SK-N-SH (cell line): ENCODE measurements at regions not wholly inside any gene's neighbourhood (a gene's known extent, or its start where the extent isn't known, plus 50 kb on each side); places are given as distances from the start of the nearest gene placed in this dataset.

Experiments used
- CTCF ChIA-PET: fragments of 300-600, 350-600 bp; formaldehyde crosslinking; extraction: SDS; loops from one replicate; lab custom pipeline; 2021; lab: Yijun Ruan, JAX
- POLR2A ChIA-PET: fragments of 350-600 bp; sonication (Branson Sonifier 250); formaldehyde crosslinking; extraction: SDS; loops from one replicate; lab custom pipeline; 2020; ENCODE audit warnings: antibody characterized with exemption, inconsistent platforms; lab: Yijun Ruan, JAX
- DNase-seq: peaks from one replicate; pipeline ENCODE4 v3.0.0; 2012
- H2AFZ ChIP-seq: fragments of 200-600 bp; sonication (generic); 2 replicates; pipeline ENCODE4 v1.8.1; 2016; ENCODE audit warnings: antibody characterized with exemption, mild to moderate bottlenecking, low read depth
- H3F3A ChIP-seq: fragments of 200-600 bp; sonication (generic); replicated peaks from 2 replicates; pipeline ENCODE3; 2016; ENCODE audit warnings: antibody characterized with exemption, mild to moderate bottlenecking; ENCODE audit not compliant: insufficient read depth
- H3K27ac ChIP-seq, 2 experiments: fragments of 200-500 bp in 1 of 2; fragments of 200-600 bp in 1 of 2; sonication (Bioruptor generic) in 1 of 2; sonication (generic), shearing (Covaris generic) in 1 of 2; 2 replicates each; pipeline versions ENCODE4 v1.5.1 to v1.6.1; 2014 to 2016; ENCODE audit warnings: low read depth in 2 of 2, inconsistent platforms in 1 of 2, low read length in 1 of 2, mild to moderate bottlenecking in 1 of 2, mixed read lengths in 1 of 2
- H3K27me3 ChIP-seq: fragments of 200-600 bp; sonication (generic), shearing (Covaris generic); 2 replicates; pipeline ENCODE4 v1.6.1; 2016; ENCODE audit warnings: mixed run types; ENCODE audit not compliant: insufficient read depth
- H3K36me3 ChIP-seq, 2 experiments: fragments of 200-500 bp in 1 of 2; fragments of 200-600 bp in 1 of 2; sonication (Bioruptor generic) in 1 of 2; sonication (generic) in 1 of 2; replicated peaks in 1 of 2; 2 replicates each; pipeline versions ENCODE3 to v1.5.1; 2014 to 2016; ENCODE audit warnings: low read length in 1 of 2, mild to moderate bottlenecking in 1 of 2; ENCODE audit not compliant: insufficient read depth in 2 of 2, control insufficient read depth in 1 of 2
- H3K4me1 ChIP-seq, 2 experiments: fragments of 200-500 bp in 1 of 2; fragments of 200-600 bp in 1 of 2; sonication (Bioruptor generic) in 1 of 2; sonication (generic), shearing (Covaris generic) in 1 of 2; 2 replicates each; pipeline versions ENCODE4 v1.5.1 to v1.6.1; 2014 to 2016; ENCODE audit warnings: low read depth in 1 of 2, low read length in 1 of 2, mixed run types in 1 of 2; ENCODE audit not compliant: insufficient read depth in 2 of 2, control insufficient read depth in 1 of 2
- H3K4me2 ChIP-seq: fragments of 200-600 bp; sonication (generic), shearing (Covaris generic); 2 replicates; pipeline ENCODE4 v1.6.1; 2017; ENCODE audit warnings: mixed run types
- H3K4me3 ChIP-seq, 2 experiments: fragments of 200-500 bp in 1 of 2; fragments of 200-600 bp in 1 of 2; sonication (Bioruptor generic) in 1 of 2; sonication (generic), shearing (Covaris generic) in 1 of 2; 2 replicates each; pipeline versions ENCODE4 v1.5.1 to v1.8.1; 2014 to 2016; ENCODE audit warnings: low read depth in 2 of 2, inconsistent platforms in 1 of 2, low read length in 1 of 2, mild to moderate bottlenecking in 1 of 2, mixed read lengths in 1 of 2, moderate library complexity in 1 of 2
- H3K79me2 ChIP-seq: fragments of 200-600 bp; sonication (generic); 2 replicates; pipeline ENCODE4 v1.8.1; 2017; ENCODE audit warnings: mild to moderate bottlenecking; ENCODE audit not compliant: insufficient read depth
- H3K9ac ChIP-seq: fragments of 200-600 bp; sonication (generic); 2 replicates; pipeline ENCODE4 v1.6.1; 2017; ENCODE audit warnings: mixed run types
- H3K9me2 ChIP-seq: fragments of 200-600 bp; sonication (generic); 2 replicates; pipeline ENCODE4 v1.6.1; 2017; ENCODE audit warnings: mixed run types
- H3K9me3 ChIP-seq: fragments of 200-600 bp; sonication (generic); 2 replicates; pipeline ENCODE4 v1.6.1; 2017; ENCODE audit warnings: mixed run types, mild to moderate bottlenecking, moderate library complexity
- H4K20me1 ChIP-seq: fragments of 200-600 bp; sonication (generic); 2 replicates; pipeline ENCODE4 v1.6.1; 2017; ENCODE audit warnings: mild to moderate bottlenecking, mixed run types; ENCODE audit not compliant: insufficient read depth
- ELF1 ChIP-seq: IDR thresholded peaks from 2 replicates; pipeline ENCODE4 v1.4.0; 2012
- FOXM1 ChIP-seq: IDR thresholded peaks from 2 replicates; pipeline ENCODE4 v1.4.0; 2012; ENCODE audit warnings: low read depth, mild to moderate bottlenecking
- GATA2 ChIP-seq: sonication (generic); formaldehyde crosslinking; IDR thresholded peaks from 2 replicates; pipeline ENCODE4 v1.5.0; 2020; ENCODE audit warnings: mild to moderate bottlenecking, missing genetic modification reagents
- MAX ChIP-seq: IDR thresholded peaks from 2 replicates; pipeline ENCODE4 v1.4.0; 2012; ENCODE audit warnings: low read depth
- MEF2A ChIP-seq: IDR thresholded peaks from 2 replicates; pipeline ENCODE4 v1.4.0; 2012; ENCODE audit warnings: low read depth, borderline replicate concordance
- MXI1 ChIP-seq: IDR thresholded peaks from 2 replicates; pipeline ENCODE4 v1.6.1; 2012; ENCODE audit warnings: mild to moderate bottlenecking, low read depth, low read length, improper control_type of control experiment
- NFIC ChIP-seq: IDR thresholded peaks from 2 replicates; pipeline ENCODE4 v1.4.0; 2012; ENCODE audit warnings: borderline replicate concordance
- NRF1 ChIP-seq: IDR thresholded peaks from 2 replicates; pipeline ENCODE4 v1.6.1; 2012; ENCODE audit warnings: low read depth, mild to moderate bottlenecking, low read length
- RAD21 ChIP-seq: IDR thresholded peaks from 2 replicates; pipeline ENCODE4 v1.6.1; 2012; ENCODE audit warnings: mild to moderate bottlenecking, low read length
- RCOR1 ChIP-seq: fragments of 150-350 bp; IDR thresholded peaks from 2 replicates; pipeline ENCODE4 v1.6.1; 2017; ENCODE audit warnings: antibody characterized with exemption, low read length
- RXRA ChIP-seq: IDR thresholded peaks from 2 replicates; pipeline ENCODE4 v1.4.0; 2012; ENCODE audit warnings: low read depth, mild to moderate bottlenecking, borderline replicate concordance
- SIN3A ChIP-seq: IDR thresholded peaks from 2 replicates; pipeline ENCODE4 v1.6.1; 2012; ENCODE audit warnings: low read depth, mild to moderate bottlenecking, low read length, moderate library complexity, borderline replicate concordance
- USF2 ChIP-seq: fragments of 150-350 bp; IDR thresholded peaks from 2 replicates; pipeline ENCODE4 v1.6.1; 2017; ENCODE audit warnings: antibody characterized with exemption, low read length, low read depth, borderline replicate concordance
- YY1 ChIP-seq: IDR thresholded peaks from 2 replicates; pipeline ENCODE4 v1.4.0; 2012; ENCODE audit warnings: low read depth, mild to moderate bottlenecking
- ZBTB33 ChIP-seq: IDR thresholded peaks from 2 replicates; pipeline ENCODE4 v1.4.0; 2012; ENCODE audit warnings: low read depth, borderline replicate concordance
- WGBS: methylation state at CpG from one replicate; pipeline ENCODE4 v1.1.6; 2017; ENCODE audit warnings: low lambda C conversion rate; 5-methylcytosine and 5-hydroxymethylcytosine counted together
- TF ChIP-seq, protein P1 (sequence below): fragments of 150-350 bp; IDR thresholded peaks from 2 replicates; pipeline ENCODE4 v1.6.1; 2016; ENCODE audit warnings: mild to moderate bottlenecking, low read depth, low read length

DNA sequence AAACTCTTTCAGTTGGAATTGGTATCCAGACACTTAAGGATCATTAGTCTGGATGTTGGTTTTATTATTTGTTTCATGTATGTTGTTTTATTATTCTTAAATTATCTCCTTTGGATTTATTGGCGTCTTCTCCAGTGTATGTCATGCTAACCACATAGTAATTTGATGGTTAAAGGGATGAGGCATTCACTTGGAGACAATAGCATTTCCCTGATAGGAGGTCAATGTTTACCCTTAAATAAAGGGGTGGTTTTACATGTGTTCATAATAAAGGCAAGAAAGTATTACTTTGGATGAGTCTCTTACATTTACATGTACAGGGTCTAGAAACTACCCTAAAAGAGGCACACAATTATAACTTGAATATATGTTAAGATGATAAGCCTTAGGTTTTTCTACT lies 51.2 kb upstream of the RNF144B start:
- Histone ChIP-seq H3K79me2 (no peaks in the 10 kb centered on the region), H4K20me1 (no peaks in the 10 kb centered on the region), H3K36me3 (no peaks in the 10 kb centered on the region), H3K4me3 (no peak overlapping the region), H3K27ac (no peak overlapping the region), H3K9ac (no peak overlapping the region), H3F3A (no peaks in the 10 kb centered on the region), H3K9me3 (no peaks in the 10 kb centered on the region), H3K4me1 (no peaks in the 10 kb centered on the region), H3K27me3 (no peaks in the 10 kb centered on the region), H3K4me2 (no peak overlapping the region), H2AFZ (no peak overlapping the region), H3K9me2 (no peaks in the 10 kb centered on the region)
- DNase-seq = no peak
- CTCF ChIA-PET = no interaction called here
- POLR2A ChIA-PET = no interaction called here
- 43% methylated on average over 1 of the region's 1 CpG for WGBS
- no peak for TF ChIP-seq MXI1
- TF ChIP-seq RAD21 = no peak
- no peak for TF ChIP-seq MEF2A
- no peak for TF ChIP-seq RCOR1
- TF ChIP-seq, protein P1, sequence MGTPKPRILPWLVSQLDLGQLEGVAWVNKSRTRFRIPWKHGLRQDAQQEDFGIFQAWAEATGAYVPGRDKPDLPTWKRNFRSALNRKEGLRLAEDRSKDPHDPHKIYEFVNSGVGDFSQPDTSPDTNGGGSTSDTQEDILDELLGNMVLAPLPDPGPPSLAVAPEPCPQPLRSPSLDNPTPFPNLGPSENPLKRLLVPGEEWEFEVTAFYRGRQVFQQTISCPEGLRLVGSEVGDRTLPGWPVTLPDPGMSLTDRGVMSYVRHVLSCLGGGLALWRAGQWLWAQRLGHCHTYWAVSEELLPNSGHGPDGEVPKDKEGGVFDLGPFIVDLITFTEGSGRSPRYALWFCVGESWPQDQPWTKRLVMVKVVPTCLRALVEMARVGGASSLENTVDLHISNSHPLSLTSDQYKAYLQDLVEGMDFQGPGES = no peak
- TF ChIP-seq NRF1 = no peak
- TF ChIP-seq NFIC = no peak

- H3K9me3 ChIP-seq = no peaks in the 10 kb centered on the region
Measured at GRCh38 chr6:18334251-18334650, 52.9 kb upstream of the RNF144B start.

GRCh38 chr6:18330548-18331081 lies 56.5 kb upstream of the RNF144B start:
- no peak overlapping the region for H2AFZ ChIP-seq
- POLR2A ChIA-PET = no interaction called here
- H3K27ac ChIP-seq = no peak overlapping the region
- no peaks in the 10 kb centered on the region for H3K27me3 ChIP-seq
- H3K4me1 ChIP-seq = no peaks in the 10 kb centered on the region
- 95% methylated on average over 6 of the region's 6 CpGs for WGBS
- DNase-seq = no peak
- H3K9me2 ChIP-seq = no peaks in the 10 kb centered on the region
- no peaks in the 10 kb centered on the region for H3K9me3 ChIP-seq
- no peak overlapping the region for H3K4me2 ChIP-seq
- H3K36me3 ChIP-seq = no peaks in the 10 kb centered on the region
- H3F3A ChIP-seq = no peaks in the 10 kb centered on the region
- H3K79me2 ChIP-seq = no peaks in the 10 kb centered on the region
- H4K20me1 ChIP-seq = no peaks in the 10 kb centered on the region
- CTCF ChIA-PET = interaction anchor here (1.8 kb wide), 1 partner anchor 173 kb away, joined by 7 read pairs; no protein-coding TSS in a partner anchor
- H3K4me3 ChIP-seq = no peak overlapping the region
- no peak overlapping the region for H3K9ac ChIP-seq
- TF ChIP-seq SIN3A (no peak), NFIC (no peak), FOXM1 (no peak), ZBTB33 (no peak), RXRA (no peak), GATA2 (no peak), MAX (no peak), YY1 (no peak), ELF1 (no peak), USF2 (no peak), RAD21 (no peak), RCOR1 (no peak)
- TF ChIP-seq, protein P1 = no peak

More at GRCh38 chr6:18334251-18334650, 52.9 kb upstream of the RNF144B start:
- no peaks in the 10 kb centered on the region for H3F3A ChIP-seq
- WGBS = 64% methylated on average over 2 of the region's 2 CpGs
- POLR2A ChIA-PET = no interaction called here
- DNase-seq = no peak
- H3K79me2 ChIP-seq = no peaks in the 10 kb centered on the region
- H3K9ac ChIP-seq = no peak overlapping the region
- CTCF ChIA-PET = no interaction called here
- no peaks in the 10 kb centered on the region for H3K4me1 ChIP-seq
- H4K20me1 ChIP-seq = no peaks in the 10 kb centered on the region
- H3K27me3 ChIP-seq = no peaks in the 10 kb centered on the region
- TF ChIP-seq RAD21 = no peak
- TF ChIP-seq ELF1 = no peak
- H3K4me3 ChIP-seq = no peak overlapping the region
- no peak overlapping the region for H3K4me2 ChIP-seq
- no peaks in the 10 kb centered on the region for H3K36me3 ChIP-seq
- no peaks in the 10 kb centered on the region for H3K9me2 ChIP-seq
- H2AFZ ChIP-seq = no peak overlapping the region
- H3K27ac ChIP-seq = no peak overlapping the region
